A549 (cell line): ENCODE measurements at regions not wholly inside any gene's neighbourhood (a gene's known extent, or its start where the extent isn't known, plus 50 kb on each side); places are given as distances from the start of the nearest gene placed in this dataset.

ENCODE experiments used
- CHD2 ChIP-seq: fragments of 150-350 bp; IDR thresholded peaks from 2 replicates; pipeline ENCODE4 v1.6.1; 2014; ENCODE audit warnings: low read length; ENCODE audit not compliant: partially characterized antibody
- MAFK ChIP-seq: fragments of 450-650 bp; IDR thresholded peaks from 2 replicates; pipeline ENCODE4 v1.6.1; 2014; ENCODE audit not compliant: partially characterized antibody
- POLR2A ChIP-seq: IDR thresholded peaks from 2 replicates; pipeline ENCODE4 v1.6.1; 2012; ENCODE audit warnings: mild to moderate bottlenecking, low read length
- TF ChIP-seq, protein P1 (sequence below): fragments of >200 bp; sonication (Bioruptor Twin); formaldehyde crosslinking; IDR thresholded peaks from 3 replicates; pipeline ENCODE4 v1.5.1; 2016
- TF ChIP-seq, protein P2 (sequence below): fragments of 200-600 bp; sonication (generic); IDR thresholded peaks from 2 replicates; pipeline ENCODE4 v1.6.1; 2016; ENCODE audit warnings: antibody characterized with exemption, mild to moderate bottlenecking, moderate library complexity
- TF ChIP-seq, protein P3 (sequence below): fragments of 450-650 bp; IDR thresholded peaks from 2 replicates; pipeline ENCODE4 v1.6.1; 2014; ENCODE audit warnings: antibody characterized with exemption

DNA sequence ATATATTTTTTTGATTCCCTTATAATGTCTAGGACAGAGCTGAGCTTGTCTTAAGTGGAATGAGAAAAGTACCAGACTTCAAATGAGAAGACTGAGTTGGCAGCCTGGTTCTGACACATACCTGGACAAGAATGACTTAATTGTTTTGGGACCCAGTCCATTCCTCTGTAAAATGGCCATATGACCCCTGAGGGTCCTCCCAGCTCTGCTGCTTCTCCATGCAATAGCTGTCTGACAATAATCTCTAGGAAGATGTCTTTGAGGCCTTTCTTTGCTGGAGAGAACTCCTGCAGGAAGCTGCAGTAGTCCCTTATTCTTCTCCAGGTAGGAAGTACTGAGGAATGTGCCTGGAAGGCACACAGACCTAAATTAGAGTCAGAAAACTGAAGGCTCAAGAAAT lies 55.9 kb upstream of the SLIT3 start:
- TF ChIP-seq, protein P1, sequence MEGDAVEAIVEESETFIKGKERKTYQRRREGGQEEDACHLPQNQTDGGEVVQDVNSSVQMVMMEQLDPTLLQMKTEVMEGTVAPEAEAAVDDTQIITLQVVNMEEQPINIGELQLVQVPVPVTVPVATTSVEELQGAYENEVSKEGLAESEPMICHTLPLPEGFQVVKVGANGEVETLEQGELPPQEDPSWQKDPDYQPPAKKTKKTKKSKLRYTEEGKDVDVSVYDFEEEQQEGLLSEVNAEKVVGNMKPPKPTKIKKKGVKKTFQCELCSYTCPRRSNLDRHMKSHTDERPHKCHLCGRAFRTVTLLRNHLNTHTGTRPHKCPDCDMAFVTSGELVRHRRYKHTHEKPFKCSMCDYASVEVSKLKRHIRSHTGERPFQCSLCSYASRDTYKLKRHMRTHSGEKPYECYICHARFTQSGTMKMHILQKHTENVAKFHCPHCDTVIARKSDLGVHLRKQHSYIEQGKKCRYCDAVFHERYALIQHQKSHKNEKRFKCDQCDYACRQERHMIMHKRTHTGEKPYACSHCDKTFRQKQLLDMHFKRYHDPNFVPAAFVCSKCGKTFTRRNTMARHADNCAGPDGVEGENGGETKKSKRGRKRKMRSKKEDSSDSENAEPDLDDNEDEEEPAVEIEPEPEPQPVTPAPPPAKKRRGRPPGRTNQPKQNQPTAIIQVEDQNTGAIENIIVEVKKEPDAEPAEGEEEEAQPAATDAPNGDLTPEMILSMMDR: no peak
- TF ChIP-seq, protein P2, sequence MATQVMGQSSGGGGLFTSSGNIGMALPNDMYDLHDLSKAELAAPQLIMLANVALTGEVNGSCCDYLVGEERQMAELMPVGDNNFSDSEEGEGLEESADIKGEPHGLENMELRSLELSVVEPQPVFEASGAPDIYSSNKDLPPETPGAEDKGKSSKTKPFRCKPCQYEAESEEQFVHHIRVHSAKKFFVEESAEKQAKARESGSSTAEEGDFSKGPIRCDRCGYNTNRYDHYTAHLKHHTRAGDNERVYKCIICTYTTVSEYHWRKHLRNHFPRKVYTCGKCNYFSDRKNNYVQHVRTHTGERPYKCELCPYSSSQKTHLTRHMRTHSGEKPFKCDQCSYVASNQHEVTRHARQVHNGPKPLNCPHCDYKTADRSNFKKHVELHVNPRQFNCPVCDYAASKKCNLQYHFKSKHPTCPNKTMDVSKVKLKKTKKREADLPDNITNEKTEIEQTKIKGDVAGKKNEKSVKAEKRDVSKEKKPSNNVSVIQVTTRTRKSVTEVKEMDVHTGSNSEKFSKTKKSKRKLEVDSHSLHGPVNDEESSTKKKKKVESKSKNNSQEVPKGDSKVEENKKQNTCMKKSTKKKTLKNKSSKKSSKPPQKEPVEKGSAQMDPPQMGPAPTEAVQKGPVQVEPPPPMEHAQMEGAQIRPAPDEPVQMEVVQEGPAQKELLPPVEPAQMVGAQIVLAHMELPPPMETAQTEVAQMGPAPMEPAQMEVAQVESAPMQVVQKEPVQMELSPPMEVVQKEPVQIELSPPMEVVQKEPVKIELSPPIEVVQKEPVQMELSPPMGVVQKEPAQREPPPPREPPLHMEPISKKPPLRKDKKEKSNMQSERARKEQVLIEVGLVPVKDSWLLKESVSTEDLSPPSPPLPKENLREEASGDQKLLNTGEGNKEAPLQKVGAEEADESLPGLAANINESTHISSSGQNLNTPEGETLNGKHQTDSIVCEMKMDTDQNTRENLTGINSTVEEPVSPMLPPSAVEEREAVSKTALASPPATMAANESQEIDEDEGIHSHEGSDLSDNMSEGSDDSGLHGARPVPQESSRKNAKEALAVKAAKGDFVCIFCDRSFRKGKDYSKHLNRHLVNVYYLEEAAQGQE: no peak
- TF ChIP-seq CHD2: no peak
- TF ChIP-seq MAFK: no peak
- no peak for TF ChIP-seq POLR2A
- TF ChIP-seq, protein P3, sequence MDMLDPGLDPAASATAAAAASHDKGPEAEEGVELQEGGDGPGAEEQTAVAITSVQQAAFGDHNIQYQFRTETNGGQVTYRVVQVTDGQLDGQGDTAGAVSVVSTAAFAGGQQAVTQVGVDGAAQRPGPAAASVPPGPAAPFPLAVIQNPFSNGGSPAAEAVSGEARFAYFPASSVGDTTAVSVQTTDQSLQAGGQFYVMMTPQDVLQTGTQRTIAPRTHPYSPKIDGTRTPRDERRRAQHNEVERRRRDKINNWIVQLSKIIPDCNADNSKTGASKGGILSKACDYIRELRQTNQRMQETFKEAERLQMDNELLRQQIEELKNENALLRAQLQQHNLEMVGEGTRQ: no peak
